Fibroblast of the conjunctiva (primary cell): ENCODE measurements at regions not wholly inside any gene's neighbourhood (a gene's known extent, or its start where the extent isn't known, plus 50 kb on each side); places are given as distances from the start of the nearest gene placed in this dataset.
"Not testable (repeated sequence)": the region's sequence is repeated elsewhere in the genome, so short reads cannot be mapped to it uniquely, and the experiment has no call there.

ENCODE experiments used
- DNase-seq: peaks from one replicate; pipeline ENCODE4 v3.0.0-alpha.2; 2010; ENCODE audit warnings: low read depth

DNA sequence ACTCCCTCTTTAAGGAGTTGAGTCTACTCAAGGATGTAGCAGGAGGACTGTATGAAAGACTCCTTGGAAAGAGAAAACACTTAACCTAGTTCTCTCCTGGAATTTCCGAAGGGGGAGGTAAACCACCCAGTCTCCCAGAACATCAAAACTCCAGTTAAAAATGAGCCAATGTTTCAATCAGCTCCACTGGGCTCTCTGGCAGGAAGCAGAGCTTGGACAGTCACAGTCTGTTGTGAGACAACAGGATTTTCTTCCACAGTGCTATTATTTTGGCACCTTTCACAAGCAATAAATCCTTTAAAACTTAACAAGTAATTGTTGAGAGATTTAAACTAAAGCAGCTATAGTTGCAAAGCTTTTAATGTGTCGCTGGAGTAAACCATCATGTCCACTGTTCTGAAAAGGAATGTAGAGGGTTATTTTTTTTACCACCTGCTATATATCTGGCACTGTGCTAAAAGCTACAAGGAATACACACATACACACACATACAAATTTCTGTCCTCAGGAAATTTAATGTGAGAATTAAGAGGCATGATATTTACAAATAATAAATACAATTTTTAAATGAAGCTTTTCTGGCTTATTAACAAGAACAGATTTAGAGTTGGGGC, 229.2 kb upstream of the INTU start:
- no peak for DNase-seq

GRCh38 chr4:127406187-127406586, 226.6 kb upstream of the INTU start:
- DNase-seq = no peak

- not testable (repeated sequence) for DNase-seq
Measured at GRCh38 chr4:127407572-127407971, 225.2 kb upstream of the INTU start.

DNA sequence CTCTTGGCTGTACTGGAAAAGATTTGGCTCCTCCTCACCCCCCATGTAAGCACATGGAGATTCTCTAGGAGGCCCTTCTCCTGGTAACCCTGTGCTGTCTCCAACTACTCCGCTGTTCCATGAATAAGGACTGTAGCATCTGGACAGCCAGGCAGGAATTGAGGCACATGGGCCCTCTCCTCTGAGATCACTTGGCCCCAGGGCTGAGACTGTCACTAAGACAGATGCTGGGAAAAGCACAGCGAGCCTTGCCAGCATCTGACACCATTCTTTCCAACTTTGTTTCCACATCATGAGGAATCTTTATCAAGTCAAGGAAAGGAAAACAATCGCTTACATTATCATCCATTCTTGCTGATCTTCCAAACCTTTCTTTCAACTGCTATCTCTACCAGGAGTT, 222.6 kb upstream of the INTU start:
- no peak for DNase-seq

DNA sequence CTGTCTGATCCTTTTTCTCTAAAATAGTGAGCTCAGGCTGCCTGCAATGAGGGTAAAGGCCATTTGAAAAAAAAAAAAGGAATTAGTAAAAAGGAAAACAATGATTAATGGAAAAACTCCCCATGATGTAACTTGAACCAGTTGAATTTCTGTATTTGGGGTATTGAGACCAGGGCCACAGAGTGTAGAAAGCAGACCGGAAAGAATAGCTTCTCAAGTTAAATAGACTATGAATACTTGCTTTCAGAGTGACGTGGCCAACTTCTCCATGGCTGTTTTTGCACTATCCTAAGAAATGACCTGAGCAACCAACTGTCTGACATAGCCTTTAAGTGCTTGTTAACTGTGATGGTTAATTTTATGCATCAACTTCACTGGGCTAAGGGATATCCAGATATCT, 222.1 kb upstream of the INTU start:
- no peak for DNase-seq

- DNase-seq = no peak
Measured at GRCh38 chr4:127414951-127415606, 217.7 kb upstream of the INTU start.

DNA sequence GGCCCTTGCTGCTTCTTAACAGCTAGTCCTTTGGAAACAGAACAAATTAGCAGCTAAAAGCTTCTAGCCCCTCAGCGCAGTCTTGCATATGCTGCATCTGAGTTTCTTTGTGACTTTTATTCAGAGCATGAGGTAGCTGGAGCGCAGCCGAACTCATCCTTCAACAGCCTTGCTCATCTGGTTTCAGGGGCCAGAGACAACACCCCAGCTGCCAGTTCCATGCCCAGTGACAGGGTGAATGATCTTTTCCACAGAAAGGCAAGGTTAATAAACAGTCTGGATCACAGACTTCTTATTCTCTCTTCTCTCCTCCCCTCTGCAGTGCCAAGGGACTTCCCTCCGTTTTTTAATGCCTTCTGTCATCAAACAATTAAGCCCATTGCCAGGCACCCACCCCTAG, 216.6 kb upstream of the INTU start:
- DNase-seq = no peak

- no peak for DNase-seq
Measured at GRCh38 chr4:127417885-127418535, 214.7 kb upstream of the INTU start.

GRCh38 chr4:127419431-127419830, 213.3 kb upstream of the INTU start:
- DNase-seq = no peak

GRCh38 chr4:127421437-127421836, 211.3 kb upstream of the INTU start:
- no peak for DNase-seq

DNA sequence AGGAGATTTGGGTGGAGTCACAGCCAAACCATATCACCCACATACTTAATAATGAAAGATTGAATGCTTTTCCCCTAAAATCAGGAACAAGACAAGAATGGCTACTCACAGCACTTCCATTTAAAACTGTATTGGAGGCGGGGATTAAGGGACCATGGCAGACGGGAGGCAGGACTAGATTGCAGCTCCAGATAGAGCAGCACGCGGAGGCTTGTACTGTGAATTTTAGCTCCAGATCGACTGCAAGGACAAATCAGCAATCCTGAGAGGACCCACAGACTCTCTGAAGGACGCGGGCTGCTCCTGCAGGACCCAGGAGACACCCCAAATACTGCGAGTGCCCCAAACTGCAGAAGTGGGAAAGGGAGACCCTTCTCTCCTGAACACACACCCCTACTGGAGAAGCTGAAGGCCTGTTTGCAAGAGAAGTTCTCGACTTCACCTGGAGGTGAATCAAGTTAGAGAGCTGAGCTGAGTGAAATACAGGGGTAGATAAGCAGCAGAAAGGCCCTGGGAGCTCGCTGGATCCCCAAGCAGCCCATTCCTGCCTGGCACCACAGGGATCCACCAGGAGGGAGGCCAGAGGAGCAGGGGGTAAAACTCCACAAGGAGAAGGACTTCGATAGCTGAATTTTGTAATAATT, 207.4 kb upstream of the INTU start:
- no peak for DNase-seq

DNA sequence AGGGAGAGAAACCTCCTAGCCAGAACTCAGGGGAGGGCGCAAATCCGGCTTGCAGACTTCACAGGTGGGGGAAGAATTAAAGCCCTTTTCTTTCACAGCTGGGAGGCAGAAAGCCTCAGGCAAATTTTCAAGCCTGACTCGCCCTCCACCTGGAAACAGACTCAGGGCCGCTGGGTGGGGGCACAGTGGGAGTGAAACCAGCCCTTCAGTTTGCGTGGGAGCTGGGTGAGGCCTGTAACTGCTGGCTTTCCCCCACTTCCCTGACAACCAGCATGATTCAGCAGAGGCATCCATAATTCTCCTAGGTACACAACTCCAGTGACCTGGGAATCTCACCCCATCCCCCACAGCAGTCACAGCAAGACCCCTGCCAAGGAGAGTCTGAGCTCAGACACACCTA, 206.9 kb upstream of the INTU start:
- no peak for DNase-seq

GRCh38 chr4:127441571-127441970, 191.2 kb upstream of the INTU start:
- no peak for DNase-seq

GRCh38 chr4:127445471-127445870, 187.3 kb upstream of the INTU start:
- no peak for DNase-seq

GRCh38 chr4:127446427-127446885, 186.3 kb upstream of the INTU start:
- no peak for DNase-seq

- DNase-seq = no peak
Measured at GRCh38 chr4:127448986-127449385, 183.8 kb upstream of the INTU start.

GRCh38 chr4:127449449-127449848, 183.3 kb upstream of the INTU start:
- no peak for DNase-seq

DNA sequence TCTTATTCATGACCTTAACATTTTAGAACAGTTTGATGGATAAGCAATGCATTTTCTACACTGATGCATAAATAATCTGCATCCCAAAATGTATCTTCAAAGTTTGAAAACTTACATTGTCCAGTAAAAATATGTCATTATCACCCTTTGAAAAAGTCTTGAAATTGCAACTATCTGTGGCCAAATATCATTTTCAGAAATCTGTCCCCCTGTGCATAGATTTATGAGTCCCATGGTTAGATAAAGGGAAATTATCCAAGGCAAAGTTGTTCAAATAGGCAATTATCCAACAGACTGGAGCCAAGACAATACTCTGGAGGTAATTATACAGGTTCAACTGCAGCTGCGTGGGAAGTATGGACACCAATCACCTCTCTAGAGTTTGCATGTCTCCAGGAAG, 182.5 kb upstream of the INTU start:
- no peak for DNase-seq

GRCh38 chr4:127463883-127464282, 168.9 kb upstream of the INTU start:
- no peak for DNase-seq

DNA sequence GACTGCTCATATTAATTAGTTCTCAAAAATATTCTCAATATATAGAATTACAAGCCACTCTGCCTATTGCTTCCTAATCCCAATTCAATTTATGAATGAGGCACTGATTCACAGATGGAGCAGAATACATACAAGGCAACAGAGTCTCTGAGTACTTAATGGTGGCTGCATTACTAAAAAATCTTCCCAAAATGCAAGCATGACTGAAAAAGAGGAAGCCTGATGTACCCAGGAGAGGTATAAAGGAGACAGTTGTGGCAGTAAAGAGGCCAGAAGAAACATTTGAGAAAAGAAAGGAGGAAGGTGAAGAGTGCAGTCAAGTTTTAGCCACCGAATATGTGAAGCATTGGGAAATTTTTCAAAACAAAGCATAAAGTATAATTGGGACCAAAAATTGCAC, 163.2 kb upstream of the INTU start:
- no peak for DNase-seq

GRCh38 chr4:127469959-127470809, 162.6 kb upstream of the INTU start:
- DNase-seq = no peak

DNA sequence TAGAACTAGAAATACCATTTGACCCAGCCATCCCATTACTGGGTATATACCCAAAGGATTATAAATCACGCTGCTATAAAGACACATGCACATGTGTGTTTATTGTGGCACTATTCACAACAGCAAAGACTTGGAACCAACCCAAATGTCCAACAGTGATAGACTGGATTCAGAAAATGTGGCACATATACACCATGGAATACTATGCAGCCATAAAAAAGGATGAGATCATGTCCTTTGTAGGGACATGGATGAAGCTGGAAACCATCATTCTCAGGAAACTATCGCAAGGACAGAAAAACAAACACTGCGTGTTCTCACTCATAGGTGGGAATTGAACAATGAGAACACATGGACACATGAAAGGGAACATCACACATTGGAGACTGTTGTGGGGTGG, 154.5 kb upstream of the INTU start:
- not testable (repeated sequence) for DNase-seq
